Stomach (tissue), 8 donors: ENCODE measurements at regions not wholly inside any gene's neighbourhood (a gene's known extent, or its start where the extent isn't known, plus 50 kb on each side); places are given as distances from the start of the nearest gene placed in this dataset.
A peak's percentile ranks its signal among the peaks of the same experiment; 100 is the strongest.

Experiments
- DNase-seq, 2 donors: peaks; one replicate each; pipeline versions ENCODE4 v3.0.0 to v3.0.0-alpha.2; 2013 to 2019
- H3K27ac ChIP-seq, 5 donors: fragments of 200-600 bp in 4 of 5; sonication (generic) in 4 of 5; one replicate each; pipeline ENCODE4 v1.5.1; 2013 to 2019; ENCODE audit warnings: mild to moderate bottlenecking in 1 of 5, moderate library complexity in 1 of 5
- H3K27me3 ChIP-seq, 3 donors: fragments of 200-600 bp; sonication (generic); one replicate each; pipeline ENCODE4 v1.5.1; 2017 to 2019; ENCODE audit warnings: mixed run types in 1 of 3
- H3K36me3 ChIP-seq, 4 donors: fragments of 200-600 bp; sonication (generic); 1 replicate in 3 of 4; 2 replicates in 1 of 4; pipeline ENCODE4 v1.5.1; 2016 to 2019
- H3K4me1 ChIP-seq, 4 donors: fragments of 200-600 bp; sonication (generic); one replicate each; pipeline ENCODE4 v1.5.1; 2016 to 2019
- H3K4me3 ChIP-seq, 4 donors: fragments of 200-600 bp; sonication (generic) in 3 of 4; one replicate each; pipeline ENCODE4 v1.5.1; 2016 to 2019; ENCODE audit warnings: mild to moderate bottlenecking in 1 of 4
- H3K9me3 ChIP-seq, 4 donors: fragments of 200-600 bp; sonication (generic); one replicate each; pipeline ENCODE4 v1.5.1; 2016 to 2019
- CTCF ChIP-seq, 7 experiments: fragments of 450-650 bp in 4 of 7; fragments of 200-600 bp in 3 of 7; sonication (generic) in 3 of 7; IDR thresholded peaks; one replicate each; pipeline ENCODE4 v1.5.1; 2016 to 2019; ENCODE audit warnings: antibody characterized with exemption in 7 of 7, control low read depth in 2 of 7, mild to moderate bottlenecking in 1 of 7
- EP300 ChIP-seq: sonication (generic); formaldehyde crosslinking; IDR thresholded peaks from one replicate; pipeline ENCODE4 v1.6.1; 2017; ENCODE audit warnings: antibody characterized with exemption
- POLR2A ChIP-seq, 4 donors: fragments of 450-650 bp; IDR thresholded peaks; one replicate each; pipeline ENCODE4 v1.6.1; 2016; ENCODE audit warnings: antibody characterized with exemption in 4 of 4, control low read depth in 2 of 4, mild to moderate bottlenecking in 1 of 4, moderate library complexity in 1 of 4
- POLR2AphosphoS5 ChIP-seq, 3 donors: sonication (generic); formaldehyde crosslinking; IDR thresholded peaks; one replicate each; pipeline ENCODE4 v1.6.1; 2016; ENCODE audit warnings: antibody characterized with exemption in 3 of 3
- WGBS, 5 donors: extraction: QIAGEN DNeasy Blood & Tissue Kit in 3 of 5; methylation state at CpG; one replicate each; pipeline versions ENCODE4 v1.1.5 to v1.1.7; 2013 to 2018; 5-methylcytosine and 5-hydroxymethylcytosine counted together
- intact Hi-C: fragments of 100-400 bp; cut with DNase I; formaldehyde crosslinking; loops from one replicate; pipeline ENCODE4 v1.15.1; 2023; ENCODE audit warnings: low total_unique reads
- donor health status: healthy with polysubstance abuse.
- donor health status: Bipolar disorder and iron deficiency.
- donor health status: healthy.

DNA sequence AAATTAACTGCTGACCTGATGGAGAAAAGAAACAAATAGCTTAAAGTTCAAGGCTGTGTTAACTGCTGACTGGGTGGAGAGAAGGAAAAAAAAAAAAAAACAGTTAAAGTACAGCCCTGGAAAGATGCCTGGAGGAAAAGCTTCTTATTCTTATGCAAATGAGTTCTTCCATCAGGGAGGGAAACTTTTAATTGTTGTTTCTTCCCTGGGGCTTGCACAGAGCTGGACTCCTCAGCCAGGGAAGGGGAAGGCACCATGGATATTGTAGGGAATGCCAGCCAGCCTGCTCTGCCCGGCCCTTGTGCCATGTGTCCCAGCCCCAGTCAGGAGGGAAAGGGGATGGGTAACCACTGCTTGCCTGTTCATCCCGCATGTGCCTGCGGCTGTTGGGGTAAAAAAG is 833.1 kb upstream of the CRIM1 start:
- intact Hi-C loops, result no loop called here
- Histone ChIP-seq H3K4me3 (no peak overlapping the region), H3K27me3 (no peaks in the 10 kb centered on the region), H3K36me3 (no peaks in the 10 kb centered on the region), H3K27ac (no peak overlapping the region), H3K9me3 (peaks cover 0 to 47% (median 13%) of the 10 kb centered on the region in 4 donors), H3K4me1 (no peaks in the 10 kb centered on the region)
- WGBS, 5 donors, result 84 to 92% (median 88%) methylated on average over 3 of the region's 3 CpGs
- DNase-seq, result no peak
- no peak for TF ChIP-seq POLR2A (IDR thresholded peaks at IDR 0.05)

DNA sequence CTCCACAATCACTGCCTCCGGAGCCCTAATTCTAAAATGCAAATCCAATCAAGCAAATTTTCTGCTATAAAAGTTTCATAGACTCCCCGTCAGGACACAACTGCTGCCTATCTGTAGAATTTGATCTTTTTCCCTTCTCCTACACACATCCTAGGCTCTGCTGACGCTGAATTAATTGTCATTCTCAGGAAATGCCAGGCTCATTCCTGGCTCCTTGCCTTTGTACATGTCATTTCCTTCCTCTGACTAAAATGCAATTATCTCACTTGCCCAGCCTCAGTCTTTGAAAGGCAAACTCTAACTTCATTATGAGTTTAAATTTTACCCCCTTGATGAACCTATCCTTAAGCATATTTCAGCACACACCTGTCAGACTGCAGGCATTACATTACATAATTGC is 844.9 kb upstream of the CRIM1 start:
- H3K36me3 ChIP-seq, result no peaks in the 10 kb centered on the region
- no peak overlapping the region for H3K4me3 ChIP-seq
- 59 to 73% (median 70%) methylated on average over 3 of the region's 3 CpGs for WGBS, 5 donors
- TF ChIP-seq CTCF (IDR thresholded peaks at IDR 0.05), result no peak
- no peak for TF ChIP-seq POLR2AphosphoS5 (IDR thresholded peaks at IDR 0.05)
- TF ChIP-seq EP300, result no peak
- no peak for TF ChIP-seq POLR2A (IDR thresholded peaks at IDR 0.05)
- H3K27ac ChIP-seq, result no peak overlapping the region
- intact Hi-C loops, result no loop called here
- DNase-seq, result peak in 1 of 2 donors; percentile 17
- no peaks in the 10 kb centered on the region for H3K27me3 ChIP-seq
- no peaks in the 10 kb centered on the region for H3K4me1 ChIP-seq
- H3K9me3 ChIP-seq, result peaks cover 0 to 7% (median 0%) of the 10 kb centered on the region in 4 donors

- no peaks in the 10 kb centered on the region for H3K36me3 ChIP-seq
- H3K4me1 ChIP-seq, result no peaks in the 10 kb centered on the region
- H3K9me3 ChIP-seq, result peaks cover 0 to 7% (median 0%) of the 10 kb centered on the region in 4 donors
- H3K4me3 ChIP-seq, result no peak overlapping the region
- DNase-seq, result no peak
- H3K27ac ChIP-seq, result no peak overlapping the region
- 74 to 93% (median 92%) methylated on average over 2 of the region's 2 CpGs for WGBS, 5 donors
- TF ChIP-seq CTCF (IDR thresholded peaks at IDR 0.05), result no peak
- TF ChIP-seq POLR2A (IDR thresholded peaks at IDR 0.05), result no peak
- no peak for TF ChIP-seq POLR2AphosphoS5 (IDR thresholded peaks at IDR 0.05)
- TF ChIP-seq EP300, result no peak
- H3K27me3 ChIP-seq, result no peaks in the 10 kb centered on the region
- intact Hi-C loops, result no loop called here
Measured at GRCh38 chr2:35508601-35509000, 847.0 kb upstream of the CRIM1 start.

DNA sequence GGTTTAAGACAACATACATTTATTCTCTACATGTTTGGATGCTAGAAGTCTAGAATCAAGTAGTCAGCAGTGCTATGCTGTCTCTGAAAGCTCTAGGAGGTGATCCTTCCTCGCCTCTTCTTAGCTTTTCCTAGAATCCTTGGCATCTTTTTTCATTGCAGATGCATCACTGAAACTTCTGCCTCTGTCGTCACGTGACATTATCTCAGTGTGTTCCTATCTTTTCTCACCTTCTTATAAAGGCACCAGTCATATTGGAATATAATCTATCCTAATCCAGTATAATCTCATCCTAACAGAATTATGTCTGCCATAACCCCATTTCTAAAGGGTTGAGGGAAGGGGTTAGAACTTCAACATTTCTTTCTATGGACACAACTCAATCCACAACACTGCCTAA is 851.2 kb upstream of the CRIM1 start:
- H3K4me3 ChIP-seq, result no peak overlapping the region
- intact Hi-C loops, result no loop called here
- H3K4me1 ChIP-seq, result no peaks in the 10 kb centered on the region
- no peaks in the 10 kb centered on the region for H3K27me3 ChIP-seq
- DNase-seq, result no peak
- H3K9me3 ChIP-seq, result no peaks in the 10 kb centered on the region
- TF ChIP-seq EP300, result no peak
- no peak for TF ChIP-seq POLR2A (IDR thresholded peaks at IDR 0.05)
- TF ChIP-seq CTCF (IDR thresholded peaks at IDR 0.05), result no peak
- TF ChIP-seq POLR2AphosphoS5 (IDR thresholded peaks at IDR 0.05), result no peak
- H3K27ac ChIP-seq, result no peak overlapping the region
- 67 to 93% (median 79%) methylated on average over 3 of the region's 3 CpGs for WGBS, 5 donors
- H3K36me3 ChIP-seq, result no peaks in the 10 kb centered on the region

GRCh38 chr2:35503738-35504199 is 851.8 kb upstream of the CRIM1 start:
- Histone ChIP-seq H3K4me1 (no peaks in the 10 kb centered on the region), H3K9me3 (no peaks in the 10 kb centered on the region), H3K27ac (no peak overlapping the region), H3K27me3 (no peaks in the 10 kb centered on the region), H3K4me3 (no peak overlapping the region), H3K36me3 (no peaks in the 10 kb centered on the region)
- intact Hi-C loops, result no loop called here
- no peak for TF ChIP-seq POLR2A (IDR thresholded peaks at IDR 0.05)
- no peak for TF ChIP-seq POLR2AphosphoS5 (IDR thresholded peaks at IDR 0.05)
- no peak for TF ChIP-seq CTCF (IDR thresholded peaks at IDR 0.05)
- no peak for TF ChIP-seq EP300
- no peak for DNase-seq
- WGBS, 5 donors, result 41 to 58% (median 47%) methylated on average over 1 of the region's 1 CpG
